GM19468 (cell line): ENCODE measurements at regions not wholly inside any gene's neighbourhood (a gene's known extent, or its start where the extent isn't known, plus 50 kb on each side); places are given as distances from the start of the nearest gene placed in this dataset.
A peak's percentile ranks its signal among the peaks of the same experiment; 100 is the strongest.
"Not testable (repeated sequence)": the region's sequence is repeated elsewhere in the genome, so short reads cannot be mapped to it uniquely, and the experiment has no call there.

Source experiments
- ATAC-seq: cut with Tn5 transposase; IDR thresholded peaks from one replicate; pipeline ENCODE4 v1.9.1; 2021; ENCODE audit warnings: mild to moderate bottlenecking, moderate library complexity, moderate number of reproducible peaks; ENCODE audit not compliant: unreplicated experiment; ENCODE audit errors: extremely low read depth

- no peak for ATAC-seq
Observed at GRCh38 chr7:130789436-130789835, 55.4 kb upstream of the KLF14 start.

DNA sequence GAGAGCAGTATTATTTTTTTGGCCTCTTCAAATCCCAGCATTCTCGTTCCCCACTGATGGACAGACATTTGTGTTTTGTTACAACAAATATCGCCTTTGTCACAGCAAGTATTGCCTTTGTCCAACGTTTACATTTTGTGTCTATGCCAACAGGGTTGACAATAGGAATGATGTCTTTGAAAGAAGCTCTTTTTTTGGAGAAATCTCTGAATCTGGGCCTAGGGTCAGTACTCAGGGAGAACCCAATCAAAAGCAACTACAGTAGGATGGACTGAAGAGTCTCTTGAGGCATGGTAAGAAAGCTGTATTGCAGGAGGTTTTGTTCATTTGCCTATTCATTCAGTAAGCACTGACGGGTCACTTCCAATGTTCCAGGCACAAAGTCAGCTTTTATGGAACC is 57.7 kb upstream of the KLF14 start:
- ATAC-seq, result no peak

GRCh38 chr7:130793855-130794618 is 60.0 kb upstream of the KLF14 start:
- ATAC-seq, result no peak

GRCh38 chr7:130794619-130794922 is 60.6 kb upstream of the KLF14 start:
- ATAC-seq, result no peak

- not testable (repeated sequence) for ATAC-seq
Observed at GRCh38 chr7:130796425-130796824, 62.4 kb upstream of the KLF14 start.

- no peak for ATAC-seq
Observed at GRCh38 chr7:130803127-130803526, 69.1 kb upstream of the KLF14 start.

DNA sequence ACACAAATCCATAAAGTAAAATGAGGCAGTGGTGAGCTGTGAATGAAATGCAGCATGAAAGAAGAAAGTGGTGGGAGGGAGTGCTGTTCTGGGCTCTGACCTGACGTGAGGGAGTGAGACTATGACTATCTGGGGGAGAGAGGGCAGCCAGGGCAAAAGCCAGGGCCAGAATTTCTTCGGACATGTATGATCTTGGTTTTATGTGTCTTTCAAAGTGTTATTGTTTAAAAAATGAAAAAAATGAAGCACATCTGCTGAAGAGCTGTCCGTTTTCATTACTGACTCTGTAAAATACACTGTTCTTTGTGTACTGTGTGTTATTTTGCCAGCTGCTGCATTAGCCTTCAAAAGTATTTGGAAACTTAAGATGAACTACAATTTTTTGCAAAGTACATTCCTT is 70.2 kb upstream of the KLF14 start:
- no peak for ATAC-seq

GRCh38 chr7:130812819-130813218 is 78.8 kb upstream of the KLF14 start:
- not testable (repeated sequence) for ATAC-seq

DNA sequence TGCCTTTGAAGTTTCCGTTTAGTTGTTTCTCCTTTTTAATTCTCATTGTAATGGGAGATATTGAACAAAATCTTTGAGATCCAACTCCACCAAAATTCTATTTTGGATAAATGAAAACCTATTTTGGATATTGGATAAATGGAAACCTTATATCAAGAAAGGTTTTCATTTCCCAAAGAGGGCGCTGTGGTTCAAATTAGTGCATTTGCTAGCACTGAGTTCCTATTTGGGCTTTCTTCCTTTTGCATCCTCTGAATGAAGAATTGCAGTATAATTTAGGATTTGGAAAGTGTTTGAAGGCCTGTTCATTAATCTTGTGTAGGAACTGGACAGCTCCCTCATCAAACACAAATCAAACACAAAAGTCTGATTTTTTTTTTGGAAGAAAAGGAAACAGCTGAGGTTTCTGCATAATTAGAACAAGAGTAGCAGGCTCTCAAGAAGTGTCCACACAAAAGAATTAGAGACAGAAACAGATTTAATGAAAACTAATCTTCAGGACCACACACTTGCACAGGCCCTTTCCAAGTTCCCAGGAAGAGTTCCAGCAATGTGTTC is 80.8 kb upstream of the KLF14 start:
- ATAC-seq, result no peak

DNA sequence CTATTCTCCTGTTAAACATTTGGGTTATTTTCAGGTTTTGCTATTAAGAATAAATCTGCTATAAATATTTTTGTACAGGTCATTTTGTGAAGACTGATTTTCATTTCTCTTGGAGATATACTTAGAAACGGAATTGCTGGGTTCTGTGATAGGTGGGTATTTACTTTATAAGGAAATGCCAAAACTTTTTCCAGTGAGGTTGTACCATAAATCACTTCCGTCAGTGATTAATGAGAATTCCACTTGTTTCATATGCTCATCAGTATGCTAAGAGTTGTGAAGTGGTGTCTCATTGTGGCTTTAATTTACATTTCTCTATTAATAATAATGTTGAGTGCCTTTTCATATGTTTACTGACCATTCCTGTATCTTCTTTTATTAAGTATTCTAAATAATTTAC is 84.0 kb upstream of the KLF14 start:
- ATAC-seq, result no peak

GRCh38 chr7:130821864-130822263 is 87.9 kb upstream of the KLF14 start:
- ATAC-seq, result no peak

DNA sequence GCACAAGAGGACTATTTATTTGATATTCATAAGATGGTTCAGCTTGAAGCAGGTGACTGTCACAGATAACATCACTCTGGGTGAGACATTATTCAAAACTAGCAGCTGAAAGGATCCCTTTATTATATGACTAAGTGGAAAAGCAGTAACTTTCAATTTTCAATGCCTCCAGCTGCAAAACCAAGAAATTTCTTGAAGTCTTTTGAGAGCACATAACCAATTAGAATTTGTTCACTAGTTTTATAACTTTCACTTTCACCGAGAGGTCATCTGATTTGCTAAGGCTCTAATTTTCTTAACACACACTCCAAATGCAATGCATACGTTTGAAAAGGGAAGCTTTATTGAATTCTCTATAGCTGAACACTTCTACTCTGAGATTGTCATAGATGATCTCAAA is 88.6 kb upstream of the KLF14 start:
- no peak for ATAC-seq

- no peak for ATAC-seq
Observed at GRCh38 chr7:130823060-130823459, 89.1 kb upstream of the KLF14 start.

DNA sequence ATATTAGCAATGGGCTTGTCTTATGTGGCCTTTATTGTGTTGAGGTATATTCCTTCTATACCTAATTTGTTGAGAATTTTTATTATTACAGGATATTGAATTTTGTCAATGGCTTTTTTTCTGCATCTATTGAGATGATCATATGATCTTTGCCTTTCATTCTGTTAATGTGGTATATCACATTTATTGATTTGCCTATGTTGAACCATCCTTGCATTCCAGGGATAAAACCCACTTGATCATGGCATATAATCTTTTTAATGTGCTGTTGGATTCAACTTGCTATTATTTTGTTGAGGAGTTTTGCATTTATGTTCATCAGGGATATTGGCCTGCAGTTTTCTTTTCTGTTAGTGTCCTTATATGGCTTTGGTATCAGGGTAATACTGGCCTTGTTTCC is 91.8 kb upstream of the KLF14 start:
- ATAC-seq, result no peak

GRCh38 chr7:130829415-130829814 is 95.4 kb upstream of the KLF14 start:
- no peak for ATAC-seq

GRCh38 chr7:130831322-130831721 is 97.3 kb upstream of the KLF14 start:
- no peak for ATAC-seq

DNA sequence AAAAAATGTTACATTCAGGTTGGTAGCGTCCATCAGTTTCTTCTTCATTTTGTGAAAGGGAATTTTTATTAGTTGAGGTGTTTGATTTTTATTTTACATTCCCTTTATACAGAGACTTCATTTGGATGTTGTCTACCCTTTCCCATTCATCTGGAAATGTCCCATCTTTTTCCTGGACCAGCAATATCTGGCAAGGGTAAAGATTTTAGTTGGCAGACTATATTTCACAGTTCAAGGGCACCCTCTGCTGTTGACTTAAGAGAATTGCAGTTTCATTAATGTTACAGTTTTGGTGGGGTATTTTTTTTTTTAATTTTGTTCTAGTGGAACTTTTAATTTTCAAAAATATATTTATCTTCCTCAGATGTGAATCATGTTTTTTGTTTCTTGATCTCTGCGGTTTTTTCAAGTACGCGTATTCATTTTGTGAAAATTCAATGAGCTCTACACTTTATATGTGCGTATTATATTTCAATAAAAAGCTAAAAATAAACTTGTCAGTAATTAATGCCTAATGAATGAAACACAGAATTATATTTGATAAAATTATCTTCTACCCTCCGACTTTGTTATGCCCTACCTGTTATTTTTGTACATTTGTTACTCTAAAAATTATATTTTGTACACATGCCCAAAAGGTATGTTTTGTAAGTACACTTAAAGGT is 97.9 kb upstream of the KLF14 start:
- ATAC-seq, result no peak

DNA sequence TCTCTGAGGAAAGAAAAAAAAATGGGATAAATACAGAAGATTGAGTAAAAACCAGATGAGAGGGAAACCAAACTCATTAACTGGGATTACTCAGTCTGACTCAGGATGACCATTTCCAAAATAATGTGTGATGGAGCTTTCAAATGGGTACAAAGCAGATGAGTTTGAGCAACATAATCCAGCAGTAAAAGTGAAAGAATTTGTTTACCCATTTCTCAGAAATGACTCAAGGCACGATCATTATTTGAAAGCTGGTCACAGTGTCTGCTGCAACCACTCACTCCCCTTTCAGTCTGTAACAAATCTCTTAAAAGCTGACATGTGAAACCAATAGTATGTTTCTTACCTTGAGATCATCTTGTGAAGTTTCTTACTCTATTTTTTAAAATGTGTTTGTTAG is 104.7 kb upstream of the KLF14 start:
- ATAC-seq, result peak; percentile 52

GRCh38 chr7:130840599-130840998 is 106.6 kb upstream of the KLF14 start:
- no peak for ATAC-seq

- ATAC-seq, result no peak
Observed at GRCh38 chr7:130841416-130841815, 107.4 kb upstream of the KLF14 start.

DNA sequence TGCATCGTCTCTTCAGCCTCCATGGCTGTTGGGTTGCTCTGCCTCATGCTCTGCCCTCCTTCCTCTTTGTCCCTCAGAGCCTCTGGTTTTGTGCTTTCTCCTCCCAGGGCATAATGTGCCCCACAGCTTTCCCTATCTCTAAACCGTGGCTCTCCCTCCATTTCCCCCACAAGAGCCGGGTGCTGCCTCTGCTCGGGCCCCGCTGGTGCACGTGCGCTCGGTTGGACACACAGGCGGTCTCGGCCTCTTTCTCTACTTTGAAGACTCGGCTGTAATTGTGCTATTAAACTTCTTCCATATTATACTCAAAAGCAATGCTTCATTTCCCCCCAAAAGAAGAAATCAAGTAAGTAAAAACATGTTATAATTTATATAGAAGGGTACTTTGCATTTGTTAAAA is 109.7 kb upstream of the KLF14 start:
- no peak for ATAC-seq
